ENCODE measurements at regions not wholly inside any gene's neighbourhood (a gene's known extent, or its start where the extent isn't known, plus 50 kb on each side); places are given as distances from the start of the nearest gene placed in this dataset.

DNA sequence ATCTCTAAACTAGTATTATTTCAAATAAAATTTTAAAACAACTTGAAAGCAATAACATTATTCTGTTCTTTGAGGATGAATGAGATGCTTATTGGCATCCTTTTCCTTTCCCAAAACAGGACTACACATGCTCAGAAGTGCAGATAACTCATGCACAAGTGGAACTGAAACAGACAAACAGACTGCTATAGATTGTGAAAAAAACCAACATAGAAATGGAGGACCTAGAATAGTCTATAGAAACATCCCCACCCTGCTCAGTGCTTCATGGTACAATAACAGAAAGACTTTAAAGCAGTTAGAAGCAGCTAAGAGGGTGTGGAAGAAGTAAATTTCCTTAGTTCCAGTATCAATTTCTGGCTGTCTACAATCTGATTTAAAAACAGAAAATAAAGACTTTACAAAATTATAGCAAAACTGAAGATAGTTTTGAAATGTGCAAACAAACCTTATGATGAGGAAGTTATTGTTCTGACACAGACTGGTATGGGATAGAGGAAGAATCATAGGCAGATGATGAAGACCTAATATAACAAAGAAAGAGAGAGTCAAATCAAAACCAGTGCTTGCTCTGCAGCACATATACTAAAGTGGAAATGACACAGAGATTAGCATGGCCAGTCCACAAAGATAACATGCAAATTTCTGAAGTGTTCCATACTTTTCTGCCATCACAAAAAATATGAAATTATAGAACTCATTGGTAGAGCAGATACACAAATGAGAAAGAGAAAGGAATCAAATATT lies 1025.4 kb downstream of the SQOR start:
- Histone ChIP-seq H2AFZ (ENCODE audit: low read depth, low read length, poor library complexity, severe bottlenecking) (no peak overlapping the region), H3K4me1 (ENCODE audit: control insufficient read depth in 1 of 2, insufficient read depth in 2 of 2, low read length in 2 of 2) (no peaks in the 10 kb centered on the region), H3K4me2 (ENCODE audit: low read length) (no peak overlapping the region), H3K9ac (ENCODE audit: low read length) (no peak overlapping the region), H3K9me3 (ENCODE audit: control insufficient read depth in 1 of 2, insufficient read depth in 1 of 2, low read depth in 1 of 2, low read length in 2 of 2) (peaks cover 15 to 30% of the 10 kb centered on the region in 2 experiments; a peak in 3 of 4 replicates), H3K27ac (ENCODE audit: low read depth, low read length) (no peak overlapping the region), H3K4me3 (replicated peaks in 1 of 2; ENCODE audit: low read depth in 1 of 2, low read length in 2 of 2) (no peak overlapping the region), H3K27me3 (ENCODE audit: insufficient read depth, low read length) (no peaks in the 10 kb centered on the region), H3K36me3 (ENCODE audit: control insufficient read depth in 1 of 2, insufficient read depth in 2 of 2, low read length in 2 of 2) (no peaks in the 10 kb centered on the region), H3K79me2 (ENCODE audit: insufficient read depth, low read length) (no peaks in the 10 kb centered on the region), H3K9me2 (ENCODE audit: insufficient read depth) (no peaks in the 10 kb centered on the region), H4K20me1 (ENCODE audit: insufficient read depth) (no peaks in the 10 kb centered on the region; the same call in 1 of the 2 replicates)
- POLR2A ChIA-PET, result no interaction called here
- TF ChIP-seq, protein P1, sequence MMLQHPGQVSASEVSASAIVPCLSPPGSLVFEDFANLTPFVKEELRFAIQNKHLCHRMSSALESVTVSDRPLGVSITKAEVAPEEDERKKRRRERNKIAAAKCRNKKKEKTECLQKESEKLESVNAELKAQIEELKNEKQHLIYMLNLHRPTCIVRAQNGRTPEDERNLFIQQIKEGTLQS (IDR thresholded peaks at IDR 0.05), result no peak
- TF ChIP-seq TCF7L2 (IDR thresholded peaks at IDR 0.05; ENCODE audit: borderline replicate concordance, extremely low read depth, insufficient read depth, insufficient read length) (no peak), CEBPB (IDR thresholded peaks at IDR 0.05; ENCODE audit: low read depth) (no peak), EGR1 (IDR thresholded peaks at IDR 0.05; ENCODE audit: low read depth) (no peak), EZH2phosphoT487 (IDR thresholded peaks at IDR 0.05; ENCODE audit: borderline replicate concordance) (no peak)
- TF ChIP-seq, protein P2, sequence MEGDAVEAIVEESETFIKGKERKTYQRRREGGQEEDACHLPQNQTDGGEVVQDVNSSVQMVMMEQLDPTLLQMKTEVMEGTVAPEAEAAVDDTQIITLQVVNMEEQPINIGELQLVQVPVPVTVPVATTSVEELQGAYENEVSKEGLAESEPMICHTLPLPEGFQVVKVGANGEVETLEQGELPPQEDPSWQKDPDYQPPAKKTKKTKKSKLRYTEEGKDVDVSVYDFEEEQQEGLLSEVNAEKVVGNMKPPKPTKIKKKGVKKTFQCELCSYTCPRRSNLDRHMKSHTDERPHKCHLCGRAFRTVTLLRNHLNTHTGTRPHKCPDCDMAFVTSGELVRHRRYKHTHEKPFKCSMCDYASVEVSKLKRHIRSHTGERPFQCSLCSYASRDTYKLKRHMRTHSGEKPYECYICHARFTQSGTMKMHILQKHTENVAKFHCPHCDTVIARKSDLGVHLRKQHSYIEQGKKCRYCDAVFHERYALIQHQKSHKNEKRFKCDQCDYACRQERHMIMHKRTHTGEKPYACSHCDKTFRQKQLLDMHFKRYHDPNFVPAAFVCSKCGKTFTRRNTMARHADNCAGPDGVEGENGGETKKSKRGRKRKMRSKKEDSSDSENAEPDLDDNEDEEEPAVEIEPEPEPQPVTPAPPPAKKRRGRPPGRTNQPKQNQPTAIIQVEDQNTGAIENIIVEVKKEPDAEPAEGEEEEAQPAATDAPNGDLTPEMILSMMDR (IDR thresholded peaks at IDR 0.05 in 2 of 3, conservative IDR thresholded peaks at IDR 0.05 in 1 of 3; ENCODE audit: borderline replicate concordance in 1 of 3, insufficient read depth in 1 of 3, low read depth in 2 of 3, low read length in 2 of 3), result no peak
- ATAC-seq (no peak), DNase-seq (ENCODE audit: low read depth, low spot score) (no peak)
- no TSS peak for BruUV-seq (replicated peaks)
- RAD21 ChIA-PET (ENCODE audit: low non-redundant PET in 1 of 2, low total read pairs in 2 of 2, uncharacterized antibody in 2 of 2, unreplicated experiment in 2 of 2), result no interaction called here
- intact Hi-C loops (cut with micrococcal nuclease), result no loop called here
- CTCF ChIA-PET, result no interaction called here

DNA sequence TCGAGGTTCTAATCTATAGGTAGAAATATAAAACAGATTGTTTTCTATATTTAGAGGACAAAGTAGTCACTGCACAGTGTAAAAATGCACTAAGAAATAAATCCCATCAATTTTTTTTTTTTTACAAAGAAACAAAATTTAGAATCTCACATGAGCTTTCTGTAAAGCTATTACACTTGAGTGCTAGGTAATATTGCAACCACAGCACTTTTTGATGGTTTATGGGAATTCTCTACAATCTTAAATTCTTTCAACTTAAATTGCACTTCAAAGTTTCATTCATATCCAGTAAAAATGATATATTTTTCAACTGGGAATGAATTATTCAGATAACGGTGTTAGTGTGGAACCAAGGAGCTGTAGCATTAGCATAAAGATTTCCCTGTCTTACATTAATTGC lies 1035.4 kb downstream of the SQOR start:
- H3K27me3 ChIP-seq (ENCODE audit: insufficient read depth, low read length), result no peaks in the 10 kb centered on the region
- ATAC-seq (no peak), DNase-seq (ENCODE audit: low read depth, low spot score) (no peak)
- H2AFZ ChIP-seq (ENCODE audit: low read depth, low read length, poor library complexity, severe bottlenecking), result no peak overlapping the region
- BruUV-seq (replicated peaks), result no TSS peak
- ChIA-PET RAD21 (ENCODE audit: low non-redundant PET in 1 of 2, low total read pairs in 2 of 2, uncharacterized antibody in 2 of 2, unreplicated experiment in 2 of 2) (no interaction called here), POLR2A (no interaction called here), CTCF (no interaction called here)
- no peak overlapping the region for H3K27ac ChIP-seq (ENCODE audit: low read depth, low read length)
- H3K9me2 ChIP-seq (ENCODE audit: insufficient read depth), result no peaks in the 10 kb centered on the region
- H3K79me2 ChIP-seq (ENCODE audit: insufficient read depth, low read length), result no peaks in the 10 kb centered on the region
- no peak overlapping the region for H3K4me3 ChIP-seq (replicated peaks in 1 of 2; ENCODE audit: low read depth in 1 of 2, low read length in 2 of 2)
- H4K20me1 ChIP-seq (ENCODE audit: insufficient read depth), result no peaks in the 10 kb centered on the region; the same call in 1 of the 2 replicates
- peaks cover 25 to 26% of the 10 kb centered on the region in 2 experiments for H3K9me3 ChIP-seq (ENCODE audit: control insufficient read depth in 1 of 2, insufficient read depth in 1 of 2, low read depth in 1 of 2, low read length in 2 of 2)
- H3K9ac ChIP-seq (ENCODE audit: low read length), result no peak overlapping the region
- H3K4me1 ChIP-seq (ENCODE audit: control insufficient read depth in 1 of 2, insufficient read depth in 2 of 2, low read length in 2 of 2), result no peaks in the 10 kb centered on the region
- intact Hi-C loops (cut with micrococcal nuclease), result no loop called here
- H3K36me3 ChIP-seq (ENCODE audit: control insufficient read depth in 1 of 2, insufficient read depth in 2 of 2, low read length in 2 of 2), result no peaks in the 10 kb centered on the region
- H3K4me2 ChIP-seq (ENCODE audit: low read length), result no peak overlapping the region
- TF ChIP-seq EZH2phosphoT487 (IDR thresholded peaks at IDR 0.05; ENCODE audit: borderline replicate concordance) (no peak), CBX3 (IDR thresholded peaks at IDR 0.05; ENCODE audit: low read depth) (no peak), SP1 (IDR thresholded peaks at IDR 0.05; ENCODE audit: low read depth) (no peak), EZH2 (IDR thresholded peaks at IDR 0.05) (no peak), RAD21 (IDR thresholded peaks at IDR 0.05; ENCODE audit: low read depth) (no peak)
- TF ChIP-seq, protein P1 (IDR thresholded peaks at IDR 0.05), result no peak
- TF ChIP-seq, protein P3, sequence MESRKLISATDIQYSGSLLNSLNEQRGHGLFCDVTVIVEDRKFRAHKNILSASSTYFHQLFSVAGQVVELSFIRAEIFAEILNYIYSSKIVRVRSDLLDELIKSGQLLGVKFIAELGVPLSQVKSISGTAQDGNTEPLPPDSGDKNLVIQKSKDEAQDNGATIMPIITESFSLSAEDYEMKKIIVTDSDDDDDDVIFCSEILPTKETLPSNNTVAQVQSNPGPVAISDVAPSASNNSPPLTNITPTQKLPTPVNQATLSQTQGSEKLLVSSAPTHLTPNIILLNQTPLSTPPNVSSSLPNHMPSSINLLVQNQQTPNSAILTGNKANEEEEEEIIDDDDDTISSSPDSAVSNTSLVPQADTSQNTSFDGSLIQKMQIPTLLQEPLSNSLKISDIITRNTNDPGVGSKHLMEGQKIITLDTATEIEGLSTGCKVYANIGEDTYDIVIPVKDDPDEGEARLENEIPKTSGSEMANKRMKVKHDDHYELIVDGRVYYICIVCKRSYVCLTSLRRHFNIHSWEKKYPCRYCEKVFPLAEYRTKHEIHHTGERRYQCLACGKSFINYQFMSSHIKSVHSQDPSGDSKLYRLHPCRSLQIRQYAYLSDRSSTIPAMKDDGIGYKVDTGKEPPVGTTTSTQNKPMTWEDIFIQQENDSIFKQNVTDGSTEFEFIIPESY (IDR thresholded peaks at IDR 0.05; ENCODE audit: extremely low read depth, insufficient replicate concordance, low read length), result no peak

All from HCT116 (cell line).